ENCODE measurements at regions not wholly inside any gene's neighbourhood (a gene's known extent, or its start where the extent isn't known, plus 50 kb on each side); places are given as distances from the start of the nearest gene placed in this dataset.

DNA sequence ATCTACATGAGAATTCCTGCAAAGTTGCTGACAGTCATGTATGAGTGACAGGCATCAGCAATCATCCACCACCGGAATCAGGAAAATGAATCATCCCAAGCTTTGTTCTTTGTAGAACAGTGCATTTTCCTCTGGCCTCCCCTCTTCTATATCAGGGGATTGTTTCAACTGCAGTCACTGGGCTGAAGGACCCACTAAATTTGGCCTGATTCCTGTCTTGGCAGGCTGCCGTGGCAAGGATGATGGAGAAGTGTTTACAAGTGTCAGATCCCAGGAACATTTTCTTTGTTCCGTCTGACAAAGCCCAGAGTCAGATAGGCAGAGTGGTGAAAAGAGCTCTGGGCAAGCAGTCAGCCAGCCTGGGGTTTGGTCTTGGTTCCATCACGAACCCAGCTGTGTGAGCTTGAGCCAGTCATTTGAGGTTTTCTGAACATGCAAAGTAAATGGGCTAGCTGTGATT, 175.1 kb upstream of the TSC22D2 start:
- TF ChIP-seq CTCF (IDR thresholded peaks at IDR 0.05; ENCODE audit: low read length) (no peak), EZH2phosphoT487 (IDR thresholded peaks at IDR 0.05; ENCODE audit: low read length) (no peak)
